DND-41 (cell line): ENCODE measurements at regions not wholly inside any gene's neighbourhood (a gene's known extent, or its start where the extent isn't known, plus 50 kb on each side); places are given as distances from the start of the nearest gene placed in this dataset.

ENCODE experiments used
- ATAC-seq: fragments of 200-7000 bp; cut with Tn5 transposase; 3 replicates; pipeline ENCODE4 v1.9.1; 2021; ENCODE audit warnings: low read depth; ENCODE audit not compliant: insufficient read depth
- DNase-seq: peaks from one replicate; pipeline ENCODE4 v3.0.0-alpha.2; 2020
- H2AFZ ChIP-seq: 2 replicates; pipeline ENCODE4 v1.6.0; 2012; ENCODE audit warnings: low read depth, low read length
- H3K27ac ChIP-seq: 2 replicates; pipeline ENCODE4 v1.5.1; 2012; ENCODE audit warnings: low read length, inconsistent platforms
- H3K27me3 ChIP-seq: fragments of 200-600 bp; sonication (generic); 2 replicates; pipeline ENCODE4 v1.6.0; 2012; ENCODE audit warnings: low read length, mild to moderate bottlenecking, inconsistent platforms; ENCODE audit not compliant: insufficient read depth, poor library complexity
- H3K36me3 ChIP-seq: 2 replicates; pipeline ENCODE4 v1.5.1; 2012; ENCODE audit warnings: low read length, inconsistent platforms; ENCODE audit not compliant: insufficient read depth
- H3K4me1 ChIP-seq: 2 replicates; pipeline ENCODE4 v1.5.1; 2012; ENCODE audit warnings: mild to moderate bottlenecking, low read length; ENCODE audit not compliant: insufficient read depth
- H3K4me2 ChIP-seq: 2 replicates; pipeline ENCODE4 v1.6.0; 2012; ENCODE audit warnings: mild to moderate bottlenecking, moderate library complexity, low read length, inconsistent platforms; ENCODE audit not compliant: insufficient read depth
- H3K4me3 ChIP-seq, 2 experiments: fragments of 200-600 bp in 1 of 2; shearing (Covaris generic) in 1 of 2; 2 replicates each; pipeline ENCODE4 v1.5.1; 2012 to 2016; ENCODE audit warnings: inconsistent platforms in 2 of 2, low read length in 2 of 2, mild to moderate bottlenecking in 2 of 2, low read depth in 1 of 2, moderate library complexity in 1 of 2
- H3K79me2 ChIP-seq: 2 replicates; pipeline ENCODE4 v1.6.0; 2012; ENCODE audit warnings: low read length, inconsistent platforms; ENCODE audit not compliant: insufficient read depth
- H3K9ac ChIP-seq: 2 replicates; pipeline ENCODE4 v1.6.0; 2012; ENCODE audit warnings: low read depth, mild to moderate bottlenecking, inconsistent platforms, low read length, moderate library complexity
- H3K9me3 ChIP-seq: 2 replicates; pipeline ENCODE4 v1.5.1; 2012; ENCODE audit warnings: low read length, moderate library complexity, mild to moderate bottlenecking, inconsistent platforms; ENCODE audit not compliant: insufficient read depth, severe bottlenecking
- H4K20me1 ChIP-seq: 2 replicates; pipeline ENCODE4 v1.6.0; 2012; ENCODE audit warnings: low read length; ENCODE audit not compliant: insufficient read depth
- EZH2 ChIP-seq: IDR thresholded peaks from 3 replicates; pipeline ENCODE4 v1.6.1; 2012; ENCODE audit warnings: borderline replicate concordance, low read depth, mild to moderate bottlenecking, moderate library complexity, low read length, inconsistent platforms; ENCODE audit not compliant: severe bottlenecking
- TF ChIP-seq, protein P1 (sequence below): IDR thresholded peaks from 2 replicates; pipeline ENCODE4 v1.5.1; 2012; ENCODE audit warnings: borderline replicate concordance, low read length, moderate library complexity, mild to moderate bottlenecking; ENCODE audit not compliant: poor library complexity, severe bottlenecking; ENCODE audit errors: extremely low read depth

DNA sequence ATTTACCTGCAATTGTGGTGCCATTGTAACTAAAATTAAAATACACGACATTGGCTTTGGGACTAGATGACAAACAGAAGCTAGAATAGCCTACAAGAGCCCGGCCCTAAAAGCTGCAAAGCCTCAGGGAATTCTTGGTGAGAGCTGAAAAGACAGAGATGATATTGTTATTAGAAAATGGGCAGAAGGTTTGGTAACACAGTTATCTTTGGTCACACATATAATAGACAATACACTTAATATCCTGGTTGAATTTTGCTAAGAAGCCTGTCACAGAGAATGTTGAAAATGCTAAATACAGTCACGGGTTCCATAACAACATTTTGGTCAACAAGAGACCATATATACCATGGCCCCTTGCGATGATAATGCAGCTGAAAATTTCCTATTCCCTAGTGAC lies 157.3 kb upstream of the CDH19 start:
- Histone ChIP-seq H3K9me3 (no peaks in the 10 kb centered on the region), H2AFZ (no peak overlapping the region), H3K9ac (no peak overlapping the region), H3K4me2 (no peak overlapping the region), H3K4me1 (no peaks in the 10 kb centered on the region), H3K4me3 (no peak overlapping the region), H3K79me2 (no peaks in the 10 kb centered on the region), H4K20me1 (no peaks in the 10 kb centered on the region), H3K27me3 (no peaks in the 10 kb centered on the region), H3K36me3 (no peaks in the 10 kb centered on the region), H3K27ac (no peak overlapping the region)
- TF ChIP-seq EZH2, result no peak
- TF ChIP-seq, protein P1, sequence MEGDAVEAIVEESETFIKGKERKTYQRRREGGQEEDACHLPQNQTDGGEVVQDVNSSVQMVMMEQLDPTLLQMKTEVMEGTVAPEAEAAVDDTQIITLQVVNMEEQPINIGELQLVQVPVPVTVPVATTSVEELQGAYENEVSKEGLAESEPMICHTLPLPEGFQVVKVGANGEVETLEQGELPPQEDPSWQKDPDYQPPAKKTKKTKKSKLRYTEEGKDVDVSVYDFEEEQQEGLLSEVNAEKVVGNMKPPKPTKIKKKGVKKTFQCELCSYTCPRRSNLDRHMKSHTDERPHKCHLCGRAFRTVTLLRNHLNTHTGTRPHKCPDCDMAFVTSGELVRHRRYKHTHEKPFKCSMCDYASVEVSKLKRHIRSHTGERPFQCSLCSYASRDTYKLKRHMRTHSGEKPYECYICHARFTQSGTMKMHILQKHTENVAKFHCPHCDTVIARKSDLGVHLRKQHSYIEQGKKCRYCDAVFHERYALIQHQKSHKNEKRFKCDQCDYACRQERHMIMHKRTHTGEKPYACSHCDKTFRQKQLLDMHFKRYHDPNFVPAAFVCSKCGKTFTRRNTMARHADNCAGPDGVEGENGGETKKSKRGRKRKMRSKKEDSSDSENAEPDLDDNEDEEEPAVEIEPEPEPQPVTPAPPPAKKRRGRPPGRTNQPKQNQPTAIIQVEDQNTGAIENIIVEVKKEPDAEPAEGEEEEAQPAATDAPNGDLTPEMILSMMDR, result no peak
- ATAC-seq, result no peak
- no peak for DNase-seq

DNA sequence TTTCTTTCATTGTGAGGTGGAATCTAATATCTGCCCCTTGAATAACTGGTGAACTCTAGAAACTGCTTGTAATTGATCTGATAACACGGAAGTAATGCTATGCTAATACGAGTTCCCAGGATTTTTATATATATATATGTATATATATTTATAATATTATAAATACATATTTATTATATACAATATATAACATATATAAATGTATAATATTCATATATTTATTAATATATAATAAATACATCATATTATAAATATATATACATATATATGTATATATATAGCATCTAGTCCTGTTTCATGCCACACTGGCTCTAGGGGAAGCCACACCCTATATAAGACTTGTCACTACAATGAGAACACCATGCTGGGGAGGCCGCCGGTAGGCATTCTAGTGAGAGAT lies 156.7 kb upstream of the CDH19 start:
- H3K9me3 ChIP-seq, result no peaks in the 10 kb centered on the region
- no peak overlapping the region for H3K9ac ChIP-seq
- DNase-seq (no peak), ATAC-seq (no peak)
- no peak overlapping the region for H3K4me2 ChIP-seq
- H4K20me1 ChIP-seq, result no peaks in the 10 kb centered on the region
- no peak for TF ChIP-seq EZH2
- TF ChIP-seq, protein P1, result no peak
- H3K27ac ChIP-seq, result no peak overlapping the region
- no peaks in the 10 kb centered on the region for H3K36me3 ChIP-seq
- H3K27me3 ChIP-seq, result no peaks in the 10 kb centered on the region
- H3K4me1 ChIP-seq, result no peaks in the 10 kb centered on the region
- no peak overlapping the region for H3K4me3 ChIP-seq
- H2AFZ ChIP-seq, result no peak overlapping the region
- H3K79me2 ChIP-seq, result no peaks in the 10 kb centered on the region

DNA sequence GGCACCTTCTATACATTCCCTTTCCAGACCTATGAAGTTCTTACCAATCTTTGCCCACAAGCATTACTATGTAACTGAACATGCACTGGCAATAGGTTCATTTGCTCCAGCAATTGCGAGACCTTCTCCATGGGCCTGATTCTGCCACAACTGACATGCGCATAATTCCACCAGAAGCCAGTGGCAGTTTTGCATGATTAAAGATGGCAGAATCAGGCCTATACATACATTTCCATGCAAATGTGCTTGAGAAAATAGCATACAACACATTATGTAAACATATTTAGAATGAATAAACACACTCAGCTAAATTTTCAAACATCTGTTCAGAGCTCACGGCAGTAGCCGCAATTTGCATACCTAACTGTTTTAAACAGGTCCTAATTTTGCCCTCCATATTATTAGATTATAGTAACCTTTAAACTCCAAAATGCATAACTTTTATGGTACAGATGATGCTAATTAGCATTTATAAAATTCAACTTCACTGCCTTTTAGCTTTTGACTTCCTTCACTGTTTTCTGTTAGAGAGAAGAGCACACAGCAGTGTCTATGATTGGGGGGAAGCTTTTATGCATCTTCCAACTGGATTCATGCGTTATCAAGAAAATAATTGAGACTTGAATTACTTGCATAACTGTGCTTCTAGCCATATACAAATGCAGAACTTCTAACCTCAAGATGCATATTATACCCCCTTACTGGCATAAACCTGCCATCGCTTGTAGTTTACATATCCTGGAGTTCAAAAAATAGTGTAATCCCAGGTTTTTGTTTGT lies 155.3 kb upstream of the CDH19 start:
- Histone ChIP-seq H3K9me3 (no peaks in the 10 kb centered on the region), H3K9ac (no peak overlapping the region), H3K27me3 (no peaks in the 10 kb centered on the region), H3K4me1 (no peaks in the 10 kb centered on the region), H4K20me1 (no peaks in the 10 kb centered on the region), H2AFZ (no peak overlapping the region), H3K4me3 (no peak overlapping the region), H3K4me2 (no peak overlapping the region), H3K36me3 (no peaks in the 10 kb centered on the region), H3K27ac (no peak overlapping the region), H3K79me2 (no peaks in the 10 kb centered on the region)
- no peak for DNase-seq
- TF ChIP-seq EZH2, result no peak
- TF ChIP-seq, protein P1, result no peak
- ATAC-seq, result no peak
